Nephron (organoid): ENCODE measurements at regions not wholly inside any gene's neighbourhood (a gene's known extent, or its start where the extent isn't known, plus 50 kb on each side); places are given as distances from the start of the nearest gene placed in this dataset.

Experiments used
- H3K27ac Mint-ChIP-seq, 3 experiments: 2 replicates each; pipeline ENCODE4 v1.8.0; 2020; ENCODE audit warnings: mixed read lengths in 3 of 3, mild to moderate bottlenecking in 2 of 3, moderate library complexity in 1 of 3
- H3K27me3 Mint-ChIP-seq: 2 replicates; pipeline ENCODE4 v1.8.0; 2021; ENCODE audit warnings: low read depth, mild to moderate bottlenecking, moderate library complexity, mixed read lengths
- H3K36me3 Mint-ChIP-seq: 2 replicates; pipeline ENCODE4 v1.8.0; 2020; ENCODE audit warnings: low read depth, mixed read lengths
- H3K4me1 Mint-ChIP-seq: 2 replicates; pipeline ENCODE4 v1.8.0; 2020; ENCODE audit warnings: mixed read lengths
- H3K4me3 Mint-ChIP-seq, 3 experiments: 2 replicates each; pipeline ENCODE4 v1.8.0; 2020; ENCODE audit warnings: mild to moderate bottlenecking in 3 of 3, mixed read lengths in 3 of 3, moderate library complexity in 2 of 3
- H3K9me3 Mint-ChIP-seq: 2 replicates; pipeline ENCODE4 v1.8.0; 2020; ENCODE audit warnings: mixed read lengths
- TF ChIP-seq, protein P1 (sequence below), 3 experiments: fragments of 200-600 bp; sonication (generic); IDR thresholded peaks; one replicate each; pipeline ENCODE4 v1.5.0; 2021; ENCODE audit warnings: antibody characterized with exemption in 3 of 3; ENCODE audit not compliant: unreplicated experiment in 3 of 3

DNA sequence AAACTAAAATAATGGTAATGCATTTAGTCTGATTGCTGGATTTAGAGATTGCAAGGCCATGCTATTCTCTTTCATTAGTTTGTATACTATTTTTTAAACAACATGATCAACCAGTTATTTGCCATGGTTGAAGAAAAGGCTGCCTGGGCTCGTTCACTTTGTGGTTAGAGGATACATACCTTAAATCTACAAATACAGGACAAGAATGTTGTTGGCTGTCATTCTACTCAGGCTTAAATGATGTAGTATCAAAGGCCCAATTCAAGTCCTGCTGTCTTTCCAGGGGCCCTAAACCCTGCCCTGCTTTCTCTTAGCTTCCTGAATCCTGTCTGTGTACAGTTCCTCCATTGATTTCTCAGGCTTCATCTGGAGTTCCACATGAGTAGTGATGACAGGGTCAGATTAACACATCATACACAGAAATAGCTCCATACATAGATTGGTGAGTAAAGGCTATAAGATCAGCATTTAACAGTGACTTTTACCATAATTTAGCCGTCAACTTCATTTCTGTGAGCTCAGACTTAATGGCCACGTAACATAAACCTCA lies 114.9 kb upstream of the GPRIN3 start:
- H3K36me3 Mint-ChIP-seq = no peaks in the 10 kb centered on the region
- H3K27ac Mint-ChIP-seq = no peak overlapping the region
- H3K9me3 Mint-ChIP-seq = no peaks in the 10 kb centered on the region
- H3K4me1 Mint-ChIP-seq = no peaks in the 10 kb centered on the region
- no peak overlapping the region for H3K4me3 Mint-ChIP-seq
- no peaks in the 10 kb centered on the region for H3K27me3 Mint-ChIP-seq
- TF ChIP-seq, protein P1, sequence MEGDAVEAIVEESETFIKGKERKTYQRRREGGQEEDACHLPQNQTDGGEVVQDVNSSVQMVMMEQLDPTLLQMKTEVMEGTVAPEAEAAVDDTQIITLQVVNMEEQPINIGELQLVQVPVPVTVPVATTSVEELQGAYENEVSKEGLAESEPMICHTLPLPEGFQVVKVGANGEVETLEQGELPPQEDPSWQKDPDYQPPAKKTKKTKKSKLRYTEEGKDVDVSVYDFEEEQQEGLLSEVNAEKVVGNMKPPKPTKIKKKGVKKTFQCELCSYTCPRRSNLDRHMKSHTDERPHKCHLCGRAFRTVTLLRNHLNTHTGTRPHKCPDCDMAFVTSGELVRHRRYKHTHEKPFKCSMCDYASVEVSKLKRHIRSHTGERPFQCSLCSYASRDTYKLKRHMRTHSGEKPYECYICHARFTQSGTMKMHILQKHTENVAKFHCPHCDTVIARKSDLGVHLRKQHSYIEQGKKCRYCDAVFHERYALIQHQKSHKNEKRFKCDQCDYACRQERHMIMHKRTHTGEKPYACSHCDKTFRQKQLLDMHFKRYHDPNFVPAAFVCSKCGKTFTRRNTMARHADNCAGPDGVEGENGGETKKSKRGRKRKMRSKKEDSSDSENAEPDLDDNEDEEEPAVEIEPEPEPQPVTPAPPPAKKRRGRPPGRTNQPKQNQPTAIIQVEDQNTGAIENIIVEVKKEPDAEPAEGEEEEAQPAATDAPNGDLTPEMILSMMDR (IDR thresholded peaks at IDR 0.05; ENCODE audit: unreplicated experiment in 3 of 3) = no peak

GRCh38 chr4:89420507-89420906 lies 112.9 kb upstream of the GPRIN3 start:
- Mint-ChIP-seq H3K4me1 (no peaks in the 10 kb centered on the region), H3K9me3 (no peaks in the 10 kb centered on the region), H3K4me3 (no peak overlapping the region), H3K36me3 (no peaks in the 10 kb centered on the region), H3K27ac (no peak overlapping the region), H3K27me3 (no peaks in the 10 kb centered on the region)
- TF ChIP-seq, protein P1 (IDR thresholded peaks at IDR 0.05; ENCODE audit: unreplicated experiment in 3 of 3) = no peak

GRCh38 chr4:89419111-89419695 lies 111.6 kb upstream of the GPRIN3 start:
- H3K27me3 Mint-ChIP-seq = no peaks in the 10 kb centered on the region
- no peaks in the 10 kb centered on the region for H3K9me3 Mint-ChIP-seq
- H3K4me1 Mint-ChIP-seq = no peaks in the 10 kb centered on the region
- H3K36me3 Mint-ChIP-seq = no peaks in the 10 kb centered on the region
- H3K27ac Mint-ChIP-seq = no peak overlapping the region
- TF ChIP-seq, protein P1 (IDR thresholded peaks at IDR 0.05; ENCODE audit: unreplicated experiment in 3 of 3) = no peak
- H3K4me3 Mint-ChIP-seq = no peak overlapping the region

DNA sequence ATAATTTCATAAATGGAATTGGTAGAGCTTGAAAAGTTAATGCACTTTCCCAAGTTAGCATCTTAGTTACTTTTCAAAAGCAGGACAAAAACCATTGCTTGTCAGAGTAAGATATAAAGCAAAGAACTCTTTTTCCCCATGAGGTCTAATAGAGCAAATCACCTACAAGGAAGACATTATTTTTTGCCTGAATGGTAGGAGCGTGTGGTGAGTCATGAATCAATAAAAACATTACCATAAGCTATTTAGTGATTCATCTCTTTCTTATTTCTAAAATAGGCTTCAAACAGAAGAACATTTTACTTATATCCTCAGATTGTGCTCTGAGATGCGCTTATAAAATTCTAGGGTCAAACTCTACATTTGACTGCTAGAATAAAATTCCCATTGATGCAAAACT lies 109.4 kb upstream of the GPRIN3 start:
- Mint-ChIP-seq H3K27me3 (no peaks in the 10 kb centered on the region), H3K4me3 (no peak overlapping the region), H3K4me1 (peaks cover 1% of the 10 kb centered on the region), H3K27ac (no peak overlapping the region), H3K9me3 (no peaks in the 10 kb centered on the region), H3K36me3 (no peaks in the 10 kb centered on the region)
- TF ChIP-seq, protein P1 (IDR thresholded peaks at IDR 0.05; ENCODE audit: unreplicated experiment in 3 of 3) = no peak

DNA sequence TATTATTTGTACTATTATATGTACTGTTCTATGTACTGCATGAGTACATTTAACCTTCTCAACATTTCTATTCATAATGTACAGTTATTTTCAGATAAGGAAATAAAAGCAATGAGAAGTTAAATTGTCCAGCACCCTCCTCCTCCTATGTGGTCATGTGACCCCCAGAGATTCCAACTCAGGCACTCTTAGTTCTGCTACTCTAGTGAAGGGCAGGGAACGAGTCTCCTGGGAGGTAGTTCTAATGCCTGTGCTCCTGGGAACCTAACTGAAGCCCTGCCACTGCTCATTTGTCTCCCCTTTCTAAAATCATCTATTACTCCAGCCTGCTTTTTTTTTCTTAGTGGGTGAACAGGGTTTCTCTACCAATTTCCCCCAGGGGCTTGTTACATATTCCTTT lies 105.9 kb upstream of the GPRIN3 start:
- TF ChIP-seq, protein P1 (IDR thresholded peaks at IDR 0.05; ENCODE audit: unreplicated experiment in 3 of 3) = no peak
- H3K4me1 Mint-ChIP-seq = peaks cover 8% of the 10 kb centered on the region

More for the DNA sequence above, 105.9 kb upstream of the GPRIN3 start:
- no peaks in the 10 kb centered on the region for H3K27me3 Mint-ChIP-seq
- no peaks in the 10 kb centered on the region for H3K36me3 Mint-ChIP-seq
- no peak overlapping the region for H3K4me3 Mint-ChIP-seq
- no peaks in the 10 kb centered on the region for H3K9me3 Mint-ChIP-seq
- no peak overlapping the region for H3K27ac Mint-ChIP-seq
